RKO (cell line): ENCODE measurements at regions not wholly inside any gene's neighbourhood (a gene's known extent, or its start where the extent isn't known, plus 50 kb on each side); places are given as distances from the start of the nearest gene placed in this dataset.
A peak's percentile ranks its signal among the peaks of the same experiment; 100 is the strongest.
"Not testable (repeated sequence)": the region's sequence is repeated elsewhere in the genome, so short reads cannot be mapped to it uniquely, and the experiment has no call there.

Source experiments
- DNase-seq: peaks from one replicate; pipeline ENCODE4 v3.0.0-alpha.2; 2016; ENCODE audit warnings: low spot score

DNA sequence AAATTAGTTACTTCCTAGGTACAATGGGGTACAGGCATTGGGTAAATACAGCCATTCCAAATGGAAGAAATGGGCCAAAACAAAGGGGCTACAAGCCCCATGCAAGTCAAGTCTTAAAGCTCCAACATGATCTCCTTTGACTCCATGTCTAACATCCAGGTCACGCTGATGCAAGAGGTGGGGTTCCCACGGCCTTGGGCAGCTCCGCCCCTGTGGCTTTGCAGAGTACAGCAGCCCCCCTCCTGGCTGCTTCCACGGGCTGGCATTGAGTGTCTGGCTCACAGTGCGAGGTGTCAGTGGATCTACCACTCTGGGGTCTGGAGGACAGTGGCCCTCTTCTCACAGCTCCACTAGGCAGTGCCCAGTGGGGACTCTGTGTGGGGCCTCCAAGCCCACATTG, 109.4 kb upstream of the SFSWAP start:
- DNase-seq = not testable (repeated sequence)

DNA sequence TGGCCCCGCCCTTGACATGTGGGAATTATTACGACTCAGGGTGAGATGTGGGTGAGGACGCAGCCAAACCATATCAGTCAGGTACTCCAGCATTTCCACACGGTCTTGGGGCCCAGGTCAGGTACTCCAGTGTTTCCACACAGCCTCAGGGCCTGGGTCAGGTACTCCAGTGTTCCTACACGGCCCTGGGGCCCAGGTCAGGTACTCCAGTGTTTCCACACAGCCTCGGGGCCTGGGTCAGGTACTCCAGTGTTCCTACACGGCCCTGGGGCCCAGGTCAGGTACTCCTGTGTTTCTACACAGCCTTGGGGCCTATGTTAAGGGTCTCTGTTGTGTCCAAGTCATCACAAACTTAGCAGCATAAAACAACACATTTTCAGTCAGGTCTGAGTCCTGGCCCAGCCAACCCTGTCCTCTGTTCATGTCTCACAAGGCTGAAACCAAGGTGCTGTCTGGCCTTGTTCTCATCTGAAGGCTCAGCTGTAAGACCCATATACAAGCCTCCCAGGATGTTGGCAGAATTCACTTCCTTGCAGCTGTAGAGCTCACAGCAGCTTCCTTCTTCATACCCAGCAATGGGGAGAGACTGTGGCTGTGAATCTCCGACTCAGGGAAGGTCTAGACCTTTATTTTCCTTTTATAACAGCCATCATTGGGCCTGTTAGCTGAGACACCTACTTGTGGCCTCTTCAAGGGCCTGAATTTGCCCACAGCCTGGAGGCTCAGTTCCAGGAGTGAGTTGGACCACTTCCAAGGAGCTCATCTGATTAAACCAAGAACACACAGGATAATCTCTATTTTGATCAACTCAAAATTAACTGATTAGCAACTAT, 107.6 kb upstream of the SFSWAP start:
- no peak for DNase-seq

GRCh38 chr12:131603939-131604795, 106.7 kb upstream of the SFSWAP start:
- DNase-seq = no peak

- DNase-seq = no peak
These were observed 106.0 kb upstream of the SFSWAP start for GRCh38 chr12:131604859-131605258.

- no peak for DNase-seq
These were observed 105.5 kb upstream of the SFSWAP start for GRCh38 chr12:131605304-131605829.

DNA sequence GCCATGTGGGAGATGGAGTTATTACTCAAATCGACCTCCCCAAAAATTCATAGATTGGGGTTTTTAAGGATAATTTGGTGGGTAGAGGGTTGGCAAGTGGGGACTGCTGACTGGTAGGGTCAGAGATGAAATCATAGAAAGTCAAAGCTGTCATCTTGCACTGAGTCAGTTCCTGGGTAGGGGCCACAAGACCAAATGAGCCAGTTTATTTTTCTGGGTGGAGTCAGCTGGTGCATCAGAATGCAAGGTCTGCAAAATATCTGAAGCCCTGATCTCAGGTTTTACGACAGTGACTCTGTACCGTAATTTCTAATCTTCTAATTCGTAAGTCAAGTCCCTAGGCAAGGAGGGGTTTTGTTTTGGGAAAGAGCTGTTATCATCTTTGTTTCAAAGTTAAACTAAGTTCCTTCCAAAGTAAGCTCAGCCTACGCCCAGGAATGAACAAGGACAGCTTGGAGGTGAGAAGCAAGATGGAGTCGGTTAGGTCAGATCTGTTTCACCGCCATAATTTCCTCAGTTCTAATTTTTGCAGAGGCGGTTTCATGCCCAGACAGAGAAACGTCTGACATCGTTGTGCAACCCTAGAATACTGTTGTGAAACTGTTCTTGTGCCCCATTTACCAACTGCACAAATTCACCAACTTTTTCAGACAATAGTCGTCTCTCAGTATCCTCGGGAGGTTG, 104.5 kb upstream of the SFSWAP start:
- DNase-seq = peak; percentile 28

- DNase-seq = no peak
These were observed 103.0 kb upstream of the SFSWAP start for GRCh38 chr12:131607658-131608447.

GRCh38 chr12:131608740-131609690, 101.9 kb upstream of the SFSWAP start:
- DNase-seq = peak; percentile 60

DNA sequence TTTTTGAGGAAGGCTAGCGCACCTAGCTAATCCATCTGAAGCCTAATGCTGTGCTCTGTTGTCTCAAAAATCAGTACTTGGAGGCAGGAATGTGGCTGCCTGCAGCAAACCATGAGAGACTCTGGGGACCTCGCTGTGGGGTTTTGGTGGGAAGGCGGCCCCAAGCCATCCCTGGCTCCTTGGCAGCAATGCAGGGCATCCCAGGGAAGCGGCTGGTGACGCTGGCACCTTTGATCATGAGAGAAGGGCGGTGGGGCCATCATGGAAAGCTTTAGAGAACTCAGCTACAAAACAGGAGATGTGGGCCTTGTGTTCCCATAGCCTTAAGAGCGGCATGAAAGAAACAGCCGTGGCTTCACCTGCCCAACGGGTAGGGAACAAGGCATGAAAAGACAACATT, 101.1 kb upstream of the SFSWAP start:
- DNase-seq = no peak

DNA sequence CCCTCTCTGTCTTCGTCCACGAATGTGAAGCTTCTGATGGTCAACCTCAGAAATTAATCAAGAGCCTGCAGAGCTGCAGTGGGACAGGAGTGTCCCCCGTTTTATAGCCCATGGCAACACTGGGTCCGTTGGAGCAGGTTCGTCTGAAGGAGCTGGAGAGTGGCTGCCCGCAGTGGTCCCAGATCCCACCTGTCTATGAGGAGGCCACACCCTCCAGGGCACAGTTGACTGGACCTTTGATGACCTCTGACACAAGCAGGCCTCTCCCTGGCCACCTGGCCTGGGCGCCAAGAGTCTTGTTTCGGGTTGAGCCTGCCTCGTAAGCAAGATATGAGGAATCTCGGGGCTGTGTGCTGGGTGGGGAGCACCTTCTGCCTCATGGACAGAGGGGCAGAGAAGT, 100.7 kb upstream of the SFSWAP start:
- DNase-seq = no peak

- DNase-seq = no peak
These were observed 100.0 kb upstream of the SFSWAP start for GRCh38 chr12:131610891-131611290.

GRCh38 chr12:131611416-131612091, 99.3 kb upstream of the SFSWAP start:
- DNase-seq = no peak

GRCh38 chr12:131612092-131612755, 98.7 kb upstream of the SFSWAP start:
- DNase-seq = no peak

DNA sequence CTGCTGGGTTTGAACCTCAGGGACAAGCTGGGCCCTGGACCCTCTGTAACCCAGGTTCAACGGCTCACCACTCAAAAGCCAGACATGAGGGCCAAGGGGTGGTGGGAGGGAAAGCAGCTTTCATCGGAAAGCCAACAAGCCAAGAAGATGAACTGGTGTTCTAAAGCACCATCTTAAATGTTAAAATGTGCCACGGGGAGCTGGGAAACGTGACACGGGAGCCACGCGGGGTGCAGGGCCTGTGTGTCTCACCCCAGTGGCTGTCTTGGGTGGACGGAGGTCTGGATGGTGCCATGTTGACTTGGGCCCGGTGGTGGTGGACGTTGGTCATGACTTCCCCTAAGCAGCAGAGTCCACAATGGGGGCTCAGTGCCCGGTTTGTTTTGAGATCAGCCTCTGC, 97.7 kb upstream of the SFSWAP start:
- DNase-seq = no peak

DNA sequence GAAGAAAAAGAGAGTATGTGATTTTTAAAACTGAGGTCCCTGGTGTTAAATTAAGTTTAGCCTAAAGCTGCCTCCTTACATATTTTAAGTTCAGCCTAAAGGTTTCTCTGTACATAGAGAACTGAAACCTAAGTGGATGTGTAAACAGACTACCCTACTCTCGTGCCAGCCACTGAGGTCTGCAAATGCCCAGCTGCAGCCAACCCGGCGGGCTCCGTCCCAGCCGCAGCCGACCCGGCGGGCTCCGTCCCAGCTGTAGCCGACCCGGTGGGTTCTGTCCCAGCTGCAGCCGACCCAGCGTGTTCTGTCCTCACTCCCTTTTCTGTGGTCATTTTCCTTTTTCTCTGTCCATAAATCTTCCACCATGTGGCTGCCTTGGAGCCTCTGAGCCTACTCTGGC, 97.2 kb upstream of the SFSWAP start:
- DNase-seq = no peak

DNA sequence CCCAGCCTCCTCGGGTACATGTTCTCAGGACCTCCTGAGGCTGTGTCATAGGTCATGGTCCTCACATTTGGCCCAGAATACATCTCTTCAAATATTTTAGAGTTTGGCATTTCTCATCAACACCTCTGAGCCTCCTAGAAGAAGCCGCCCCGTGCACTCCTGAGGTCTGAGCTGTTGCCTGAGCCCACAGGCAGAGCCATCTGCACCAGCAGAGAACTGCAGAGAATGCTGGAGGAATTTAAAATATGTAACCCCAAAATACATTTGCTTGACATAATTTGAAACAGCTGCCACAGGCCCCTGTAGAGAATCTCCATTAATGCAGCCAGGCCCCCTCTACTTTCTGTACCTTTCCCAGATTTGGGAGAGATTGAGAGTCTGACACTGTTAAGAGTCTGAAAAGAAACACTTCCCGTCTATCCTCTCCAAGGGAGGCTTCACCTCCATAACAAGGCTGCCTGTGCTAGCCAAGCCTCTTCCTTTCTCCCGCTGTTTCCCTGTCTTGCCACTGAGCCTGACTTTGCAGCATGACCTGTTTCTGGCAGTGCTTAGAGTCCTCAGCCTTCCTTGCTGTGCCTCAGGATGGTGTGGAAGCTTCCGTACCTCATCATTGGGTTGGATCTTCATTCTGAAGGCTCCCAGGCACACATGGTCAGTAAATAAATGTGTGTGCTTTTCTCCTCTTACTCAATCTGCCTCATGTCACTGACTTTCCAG, 95.4 kb upstream of the SFSWAP start:
- DNase-seq = no peak

GRCh38 chr12:131616043-131616700, 94.7 kb upstream of the SFSWAP start:
- DNase-seq = no peak

DNA sequence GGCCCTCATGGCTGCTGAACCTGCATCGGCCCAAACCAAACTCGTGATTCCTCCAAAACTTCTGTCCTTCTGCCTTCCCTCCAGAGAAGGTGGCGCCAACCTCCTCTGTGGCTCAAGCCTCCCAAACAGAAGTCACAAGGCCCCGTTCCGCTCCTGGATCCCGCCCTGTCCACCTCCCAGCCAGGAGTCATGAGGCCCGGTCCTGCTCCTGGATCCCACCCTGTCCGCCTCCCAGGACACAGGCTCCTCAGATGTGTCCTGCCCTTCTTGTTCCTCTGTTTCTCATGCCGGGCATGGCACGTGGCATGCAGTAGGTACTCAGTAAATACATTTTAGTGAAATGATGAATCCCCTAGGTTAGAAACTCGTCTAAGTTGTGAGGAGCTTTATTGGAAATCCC, 94.2 kb upstream of the SFSWAP start:
- DNase-seq = no peak
